ENCODE measurements at regions not wholly inside any gene's neighbourhood (a gene's known extent, or its start where the extent isn't known, plus 50 kb on each side); places are given as distances from the start of the nearest gene placed in this dataset.
"Not testable (repeated sequence)": the region's sequence is repeated elsewhere in the genome, so short reads cannot be mapped to it uniquely, and the experiment has no call there.

DNA sequence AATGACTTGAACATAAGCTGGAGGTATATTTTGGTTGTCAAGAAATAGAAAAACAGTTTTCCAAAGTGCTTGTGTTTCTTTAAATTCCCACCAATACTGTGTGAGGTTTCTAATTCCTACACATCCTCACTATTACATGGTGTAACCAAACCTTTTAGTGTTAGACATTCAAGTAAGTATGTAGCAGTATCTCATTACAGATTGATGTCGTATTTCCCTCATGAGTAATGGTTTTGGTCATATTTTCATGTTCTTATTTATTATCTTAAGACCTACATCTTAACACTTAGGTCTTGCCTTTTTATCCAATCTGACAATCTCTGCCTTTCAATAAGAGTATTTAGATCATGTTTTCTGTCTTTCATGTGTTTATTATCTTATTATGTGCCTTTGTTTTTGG is 253.7 kb upstream of the ANXA10 start:
- no peak overlapping the region for H3K4me3 ChIP-seq (ENCODE audit: low read depth, low read length)
- no peak for DNase-seq (ENCODE audit: low read depth)

DNA sequence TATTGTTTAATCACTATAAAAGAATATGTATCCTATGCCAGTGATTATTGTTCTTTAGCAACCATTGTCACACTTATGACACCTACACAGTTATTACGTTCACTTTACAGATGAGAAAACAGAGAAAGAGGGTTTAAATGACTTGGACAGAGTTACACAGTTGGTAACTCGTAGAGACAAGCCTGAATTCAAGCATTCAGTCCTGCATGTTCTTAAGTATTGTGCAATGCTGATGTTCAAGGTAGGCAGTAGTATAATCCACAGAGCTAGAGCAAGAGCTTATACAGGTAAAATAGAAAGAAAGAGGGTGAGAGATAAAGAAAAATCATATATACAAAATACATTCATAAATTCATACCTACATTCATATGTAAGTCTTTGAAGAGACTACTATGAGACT is 249.8 kb upstream of the ANXA10 start:
- POLR2A ChIA-PET = no interaction called here
- no peaks in the 10 kb centered on the region for H3K36me3 ChIP-seq (ENCODE audit: control insufficient read depth, insufficient read depth, low read length)
- DNase-seq (ENCODE audit: low read depth) = no peak
- H3K4me3 ChIP-seq (ENCODE audit: low read depth, low read length) = no peak overlapping the region
- no peaks in the 10 kb centered on the region for H3K27me3 ChIP-seq (ENCODE audit: control insufficient read depth, insufficient read depth, low read length)
- TF ChIP-seq, protein P1, sequence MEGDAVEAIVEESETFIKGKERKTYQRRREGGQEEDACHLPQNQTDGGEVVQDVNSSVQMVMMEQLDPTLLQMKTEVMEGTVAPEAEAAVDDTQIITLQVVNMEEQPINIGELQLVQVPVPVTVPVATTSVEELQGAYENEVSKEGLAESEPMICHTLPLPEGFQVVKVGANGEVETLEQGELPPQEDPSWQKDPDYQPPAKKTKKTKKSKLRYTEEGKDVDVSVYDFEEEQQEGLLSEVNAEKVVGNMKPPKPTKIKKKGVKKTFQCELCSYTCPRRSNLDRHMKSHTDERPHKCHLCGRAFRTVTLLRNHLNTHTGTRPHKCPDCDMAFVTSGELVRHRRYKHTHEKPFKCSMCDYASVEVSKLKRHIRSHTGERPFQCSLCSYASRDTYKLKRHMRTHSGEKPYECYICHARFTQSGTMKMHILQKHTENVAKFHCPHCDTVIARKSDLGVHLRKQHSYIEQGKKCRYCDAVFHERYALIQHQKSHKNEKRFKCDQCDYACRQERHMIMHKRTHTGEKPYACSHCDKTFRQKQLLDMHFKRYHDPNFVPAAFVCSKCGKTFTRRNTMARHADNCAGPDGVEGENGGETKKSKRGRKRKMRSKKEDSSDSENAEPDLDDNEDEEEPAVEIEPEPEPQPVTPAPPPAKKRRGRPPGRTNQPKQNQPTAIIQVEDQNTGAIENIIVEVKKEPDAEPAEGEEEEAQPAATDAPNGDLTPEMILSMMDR (IDR thresholded peaks at IDR 0.05; ENCODE audit: insufficient read depth, low read depth, low read length) = no peak
- CTCF ChIA-PET = no interaction called here

More for the DNA sequence above, 253.7 kb upstream of the ANXA10 start:
- POLR2A ChIA-PET = no interaction called here
- TF ChIP-seq, protein P1 (IDR thresholded peaks at IDR 0.05; ENCODE audit: insufficient read depth, low read depth, low read length) = no peak
- Histone ChIP-seq H3K27me3 (ENCODE audit: control insufficient read depth, insufficient read depth, low read length) (no peaks in the 10 kb centered on the region), H3K36me3 (ENCODE audit: control insufficient read depth, insufficient read depth, low read length) (no peaks in the 10 kb centered on the region)
- CTCF ChIA-PET = no interaction called here

DNA sequence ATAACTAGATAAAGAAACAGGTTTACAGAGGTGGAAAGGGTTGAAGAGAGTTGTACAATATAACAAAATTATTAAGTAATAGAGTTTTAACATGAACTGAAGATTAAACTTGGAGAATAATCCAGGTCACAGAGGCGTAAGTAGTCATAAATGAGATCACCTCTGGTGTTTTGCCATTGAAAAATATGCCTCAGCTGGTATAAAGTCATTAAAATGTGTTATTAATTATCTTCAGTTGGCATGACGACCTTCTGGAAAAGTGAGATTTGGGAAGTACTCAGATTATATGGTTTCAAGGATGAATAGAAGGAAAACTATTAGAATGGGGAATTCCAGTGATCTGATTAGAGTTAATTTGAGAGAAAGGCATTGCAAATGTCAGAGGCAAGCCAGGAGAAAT is 237.5 kb upstream of the ANXA10 start:
- Histone ChIP-seq H3K27me3 (ENCODE audit: control insufficient read depth, insufficient read depth, low read length) (no peaks in the 10 kb centered on the region), H3K36me3 (ENCODE audit: control insufficient read depth, insufficient read depth, low read length) (no peaks in the 10 kb centered on the region), H3K4me3 (ENCODE audit: low read depth, low read length) (no peak overlapping the region)
- DNase-seq (ENCODE audit: low read depth) = no peak
- ChIA-PET CTCF (no interaction called here), POLR2A (no interaction called here)
- TF ChIP-seq, protein P1 (IDR thresholded peaks at IDR 0.05; ENCODE audit: insufficient read depth, low read depth, low read length) = no peak

DNA sequence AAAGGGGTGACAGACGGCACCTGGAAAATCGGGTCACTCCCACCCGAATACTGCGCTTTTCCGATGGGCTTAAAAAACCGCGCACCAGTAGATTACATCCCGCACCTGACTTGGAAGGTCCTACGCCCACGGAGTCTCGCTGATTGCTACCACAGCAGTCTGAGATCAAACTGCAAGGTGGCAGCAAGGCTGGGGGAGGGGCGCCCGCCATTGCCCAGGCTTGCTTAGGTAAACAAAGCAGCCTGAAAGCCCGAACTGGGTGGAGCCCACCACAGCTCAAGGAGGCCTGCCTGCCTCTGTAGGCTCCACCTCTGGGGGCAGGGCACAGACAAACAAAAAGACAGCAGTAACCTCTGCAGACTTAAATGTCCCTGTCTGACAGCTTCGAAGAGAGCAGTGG is 234.2 kb upstream of the ANXA10 start:
- H3K27me3 ChIP-seq (ENCODE audit: control insufficient read depth, insufficient read depth, low read length); DNase-seq (ENCODE audit: low read depth); POLR2A ChIA-PET; H3K4me3 ChIP-seq (ENCODE audit: low read depth, low read length); H3K36me3 ChIP-seq (ENCODE audit: control insufficient read depth, insufficient read depth, low read length); CTCF ChIA-PET: not testable (repeated sequence)

DNA sequence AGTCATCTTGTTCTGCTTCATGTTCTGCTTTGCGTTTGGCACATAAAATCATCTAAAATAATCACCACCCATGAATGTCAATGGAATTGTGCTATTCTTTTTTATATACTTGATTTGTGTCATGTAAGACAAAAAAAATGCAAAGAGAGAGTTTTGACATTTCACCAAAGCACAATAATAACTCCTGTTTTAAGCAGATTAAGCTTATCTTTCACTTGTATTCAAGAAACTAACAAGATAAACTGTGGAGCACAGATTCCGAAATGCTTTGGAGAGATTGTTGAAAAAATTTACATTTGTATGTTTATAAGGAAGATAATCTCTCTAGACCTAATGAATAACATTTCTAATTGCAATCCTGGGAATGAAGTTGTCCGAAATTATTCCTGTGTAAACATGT is 225.1 kb upstream of the ANXA10 start:
- TF ChIP-seq, protein P1 (IDR thresholded peaks at IDR 0.05; ENCODE audit: insufficient read depth, low read depth, low read length) = no peak
- Histone ChIP-seq H3K4me3 (ENCODE audit: low read depth, low read length) (no peak overlapping the region), H3K36me3 (ENCODE audit: control insufficient read depth, insufficient read depth, low read length) (no peaks in the 10 kb centered on the region), H3K27me3 (ENCODE audit: control insufficient read depth, insufficient read depth, low read length) (no peaks in the 10 kb centered on the region)
- ChIA-PET CTCF (interaction anchor here (0.5 kb wide), 2 partner anchors 116 to 958 kb away, joined by 3 read pairs; no protein-coding TSS in a partner anchor), POLR2A (no interaction called here)
- no peak for DNase-seq (ENCODE audit: low read depth)

DNA sequence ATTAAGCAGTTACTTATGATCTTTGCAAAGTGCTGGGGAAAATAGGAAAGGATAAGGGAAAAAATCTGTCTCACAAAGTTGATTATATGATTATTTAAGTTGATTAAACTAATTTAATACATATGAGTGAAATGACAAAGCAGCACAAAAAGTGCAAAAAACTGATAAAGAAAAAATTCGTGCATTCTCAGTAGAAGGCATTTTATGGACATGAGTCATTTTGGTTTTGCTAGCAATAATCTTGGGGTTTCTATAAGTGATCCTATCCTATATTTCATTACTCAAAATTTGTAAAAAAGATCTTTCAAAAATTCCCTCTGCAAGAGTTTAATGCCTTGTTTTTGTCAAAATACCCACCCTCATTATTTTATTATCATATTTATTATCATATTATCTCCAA is 224.2 kb upstream of the ANXA10 start:
- no peak for DNase-seq (ENCODE audit: low read depth)
- TF ChIP-seq, protein P1 (IDR thresholded peaks at IDR 0.05; ENCODE audit: insufficient read depth, low read depth, low read length) = no peak
- CTCF ChIA-PET = no interaction called here
- POLR2A ChIA-PET = no interaction called here
- Histone ChIP-seq H3K27me3 (ENCODE audit: control insufficient read depth, insufficient read depth, low read length) (no peaks in the 10 kb centered on the region), H3K36me3 (ENCODE audit: control insufficient read depth, insufficient read depth, low read length) (no peaks in the 10 kb centered on the region), H3K4me3 (ENCODE audit: low read depth, low read length) (no peak overlapping the region)

Data from BJ (cell line).